ENCODE measurements at regions not wholly inside any gene's neighbourhood (a gene's known extent, or its start where the extent isn't known, plus 50 kb on each side); places are given as distances from the start of the nearest gene placed in this dataset.
"Not testable (repeated sequence)": the region's sequence is repeated elsewhere in the genome, so short reads cannot be mapped to it uniquely, and the experiment has no call there.

- H3K27ac ChIP-seq (ENCODE audit: low read depth in 2 of 2, low read length in 1 of 2) = no peak overlapping the region
- no peaks in the 10 kb centered on the region for H3K36me3 ChIP-seq (ENCODE audit: control insufficient read depth in 2 of 2, insufficient read depth in 2 of 2, low read length in 1 of 2)
- WGBS, 2 donors = 69 to 73% methylated on average over 2 of the region's 2 CpGs
- no peaks in the 10 kb centered on the region for H3K27me3 ChIP-seq (ENCODE audit: control insufficient read depth in 1 of 2, insufficient read depth in 2 of 2, low read length in 2 of 2)
- H3K4me3 ChIP-seq (ENCODE audit: low read depth in 1 of 2, low read length in 2 of 2) = no peak overlapping the region
- H3K9me3 ChIP-seq (ENCODE audit: control insufficient read depth in 2 of 2, insufficient read depth in 1 of 2, low read depth in 1 of 2, low read length in 1 of 2) = no peaks in the 10 kb centered on the region
- no peaks in the 10 kb centered on the region for H3K4me1 ChIP-seq (ENCODE audit: control insufficient read depth in 2 of 2, insufficient read depth in 2 of 2, low read length in 1 of 2)
These were observed 450.9 kb downstream of the GJA1 start for GRCh38 chr6:121886223-121886830.

GRCh38 chr6:121887724-121888123 lies 452.3 kb downstream of the GJA1 start:
- H3K9me3 ChIP-seq (ENCODE audit: control insufficient read depth in 2 of 2, insufficient read depth in 1 of 2, low read depth in 1 of 2, low read length in 1 of 2) = no peaks in the 10 kb centered on the region
- H3K27me3 ChIP-seq (ENCODE audit: control insufficient read depth in 1 of 2, insufficient read depth in 2 of 2, low read length in 2 of 2) = no peaks in the 10 kb centered on the region
- no peaks in the 10 kb centered on the region for H3K4me1 ChIP-seq (ENCODE audit: control insufficient read depth in 2 of 2, insufficient read depth in 2 of 2, low read length in 1 of 2)
- H3K4me3 ChIP-seq (ENCODE audit: low read depth in 1 of 2, low read length in 2 of 2) = no peak overlapping the region
- 85 to 87% methylated on average over 4 of the region's 4 CpGs for WGBS, 2 donors
- H3K36me3 ChIP-seq (ENCODE audit: control insufficient read depth in 2 of 2, insufficient read depth in 2 of 2, low read length in 1 of 2) = no peaks in the 10 kb centered on the region
- H3K27ac ChIP-seq (ENCODE audit: low read depth in 2 of 2, low read length in 1 of 2) = no peak overlapping the region

GRCh38 chr6:121890307-121890910 lies 455.0 kb downstream of the GJA1 start:
- Histone ChIP-seq H3K27ac (ENCODE audit: low read depth in 2 of 2, low read length in 1 of 2) (no peak overlapping the region), H3K9me3 (ENCODE audit: control insufficient read depth in 2 of 2, insufficient read depth in 1 of 2, low read depth in 1 of 2, low read length in 1 of 2) (no peaks in the 10 kb centered on the region), H3K4me1 (ENCODE audit: control insufficient read depth in 2 of 2, insufficient read depth in 2 of 2, low read length in 1 of 2) (no peaks in the 10 kb centered on the region), H3K36me3 (ENCODE audit: control insufficient read depth in 2 of 2, insufficient read depth in 2 of 2, low read length in 1 of 2) (no peaks in the 10 kb centered on the region), H3K27me3 (ENCODE audit: control insufficient read depth in 1 of 2, insufficient read depth in 2 of 2, low read length in 2 of 2) (no peaks in the 10 kb centered on the region), H3K4me3 (ENCODE audit: low read depth in 1 of 2, low read length in 2 of 2) (no peak overlapping the region)
- WGBS, 2 donors = 76 to 79% methylated on average over 2 of the region's 2 CpGs

- H3K36me3 ChIP-seq (ENCODE audit: control insufficient read depth in 2 of 2, insufficient read depth in 2 of 2, low read length in 1 of 2); H3K4me1 ChIP-seq (ENCODE audit: control insufficient read depth in 2 of 2, insufficient read depth in 2 of 2, low read length in 1 of 2); H3K4me3 ChIP-seq (ENCODE audit: low read depth in 1 of 2, low read length in 2 of 2); H3K9me3 ChIP-seq (ENCODE audit: control insufficient read depth in 2 of 2, insufficient read depth in 1 of 2, low read depth in 1 of 2, low read length in 1 of 2); H3K27me3 ChIP-seq (ENCODE audit: control insufficient read depth in 1 of 2, insufficient read depth in 2 of 2, low read length in 2 of 2); H3K27ac ChIP-seq (ENCODE audit: low read depth in 2 of 2, low read length in 1 of 2): not testable (repeated sequence)
- 62 to 63% methylated on average over 5 of the region's 5 CpGs for WGBS, 2 donors
These were observed 460.3 kb downstream of the GJA1 start for GRCh38 chr6:121895731-121896130.

- Histone ChIP-seq H3K36me3 (ENCODE audit: control insufficient read depth in 2 of 2, insufficient read depth in 2 of 2, low read length in 1 of 2) (no peaks in the 10 kb centered on the region), H3K4me1 (ENCODE audit: control insufficient read depth in 2 of 2, insufficient read depth in 2 of 2, low read length in 1 of 2) (no peaks in the 10 kb centered on the region), H3K4me3 (ENCODE audit: low read depth in 1 of 2, low read length in 2 of 2) (no peak overlapping the region), H3K27ac (ENCODE audit: low read depth in 2 of 2, low read length in 1 of 2) (no peak overlapping the region), H3K27me3 (ENCODE audit: control insufficient read depth in 1 of 2, insufficient read depth in 2 of 2, low read length in 2 of 2) (no peaks in the 10 kb centered on the region), H3K9me3 (ENCODE audit: control insufficient read depth in 2 of 2, insufficient read depth in 1 of 2, low read depth in 1 of 2, low read length in 1 of 2) (no peaks in the 10 kb centered on the region)
- WGBS, 2 donors = 38 to 61% methylated on average over 1 of the region's 1 CpG
These were observed 460.9 kb downstream of the GJA1 start for GRCh38 chr6:121896363-121896762.

- no peaks in the 10 kb centered on the region for H3K36me3 ChIP-seq (ENCODE audit: control insufficient read depth in 2 of 2, insufficient read depth in 2 of 2, low read length in 1 of 2)
- H3K27ac ChIP-seq (ENCODE audit: low read depth in 2 of 2, low read length in 1 of 2) = no peak overlapping the region
- H3K27me3 ChIP-seq (ENCODE audit: control insufficient read depth in 1 of 2, insufficient read depth in 2 of 2, low read length in 2 of 2) = no peaks in the 10 kb centered on the region
- no peak overlapping the region for H3K4me3 ChIP-seq (ENCODE audit: low read depth in 1 of 2, low read length in 2 of 2)
- WGBS, 2 donors = 49 to 62% methylated on average over 3 of the region's 3 CpGs
- H3K4me1 ChIP-seq (ENCODE audit: control insufficient read depth in 2 of 2, insufficient read depth in 2 of 2, low read length in 1 of 2) = no peaks in the 10 kb centered on the region
- no peaks in the 10 kb centered on the region for H3K9me3 ChIP-seq (ENCODE audit: control insufficient read depth in 2 of 2, insufficient read depth in 1 of 2, low read depth in 1 of 2, low read length in 1 of 2)
These were observed 461.3 kb downstream of the GJA1 start for GRCh38 chr6:121896771-121897170.

GRCh38 chr6:121897337-121897760 lies 461.9 kb downstream of the GJA1 start:
- Histone ChIP-seq H3K36me3 (ENCODE audit: control insufficient read depth in 2 of 2, insufficient read depth in 2 of 2, low read length in 1 of 2) (no peaks in the 10 kb centered on the region), H3K4me1 (ENCODE audit: control insufficient read depth in 2 of 2, insufficient read depth in 2 of 2, low read length in 1 of 2) (no peaks in the 10 kb centered on the region), H3K27me3 (ENCODE audit: control insufficient read depth in 1 of 2, insufficient read depth in 2 of 2, low read length in 2 of 2) (no peaks in the 10 kb centered on the region), H3K4me3 (ENCODE audit: low read depth in 1 of 2, low read length in 2 of 2) (no peak overlapping the region), H3K9me3 (ENCODE audit: control insufficient read depth in 2 of 2, insufficient read depth in 1 of 2, low read depth in 1 of 2, low read length in 1 of 2) (no peaks in the 10 kb centered on the region), H3K27ac (ENCODE audit: low read depth in 2 of 2, low read length in 1 of 2) (peak overlapping the region in 1 of 2 donors; percentile 59)
- 47 to 62% methylated on average over 1 of the region's 1 CpG for WGBS, 2 donors

GRCh38 chr6:121901432-121901831 lies 466.0 kb downstream of the GJA1 start:
- H3K9me3 ChIP-seq (ENCODE audit: control insufficient read depth in 2 of 2, insufficient read depth in 1 of 2, low read depth in 1 of 2, low read length in 1 of 2) = no peaks in the 10 kb centered on the region
- H3K27me3 ChIP-seq (ENCODE audit: control insufficient read depth in 1 of 2, insufficient read depth in 2 of 2, low read length in 2 of 2) = no peaks in the 10 kb centered on the region
- no peak overlapping the region for H3K4me3 ChIP-seq (ENCODE audit: low read depth in 1 of 2, low read length in 2 of 2)
- no peak overlapping the region for H3K27ac ChIP-seq (ENCODE audit: low read depth in 2 of 2, low read length in 1 of 2)
- H3K4me1 ChIP-seq (ENCODE audit: control insufficient read depth in 2 of 2, insufficient read depth in 2 of 2, low read length in 1 of 2) = no peaks in the 10 kb centered on the region
- H3K36me3 ChIP-seq (ENCODE audit: control insufficient read depth in 2 of 2, insufficient read depth in 2 of 2, low read length in 1 of 2) = no peaks in the 10 kb centered on the region

GRCh38 chr6:121904559-121904958 lies 469.1 kb downstream of the GJA1 start:
- Histone ChIP-seq H3K9me3 (ENCODE audit: control insufficient read depth in 2 of 2, insufficient read depth in 1 of 2, low read depth in 1 of 2, low read length in 1 of 2) (no peaks in the 10 kb centered on the region), H3K27me3 (ENCODE audit: control insufficient read depth in 1 of 2, insufficient read depth in 2 of 2, low read length in 2 of 2) (no peaks in the 10 kb centered on the region), H3K27ac (ENCODE audit: low read depth in 2 of 2, low read length in 1 of 2) (no peak overlapping the region), H3K4me1 (ENCODE audit: control insufficient read depth in 2 of 2, insufficient read depth in 2 of 2, low read length in 1 of 2) (no peaks in the 10 kb centered on the region), H3K4me3 (ENCODE audit: low read depth in 1 of 2, low read length in 2 of 2) (no peak overlapping the region), H3K36me3 (ENCODE audit: control insufficient read depth in 2 of 2, insufficient read depth in 2 of 2, low read length in 1 of 2) (no peaks in the 10 kb centered on the region)
- WGBS, 2 donors = 36 to 50% methylated on average over 4 of the region's 4 CpGs

- Histone ChIP-seq H3K9me3 (ENCODE audit: control insufficient read depth in 2 of 2, insufficient read depth in 1 of 2, low read depth in 1 of 2, low read length in 1 of 2) (peaks cover 0 to 4% of the 10 kb centered on the region in 2 donors), H3K36me3 (ENCODE audit: control insufficient read depth in 2 of 2, insufficient read depth in 2 of 2, low read length in 1 of 2) (no peaks in the 10 kb centered on the region), H3K4me1 (ENCODE audit: control insufficient read depth in 2 of 2, insufficient read depth in 2 of 2, low read length in 1 of 2) (no peaks in the 10 kb centered on the region), H3K4me3 (ENCODE audit: low read depth in 1 of 2, low read length in 2 of 2) (no peak overlapping the region), H3K27ac (ENCODE audit: low read depth in 2 of 2, low read length in 1 of 2) (no peak overlapping the region), H3K27me3 (ENCODE audit: control insufficient read depth in 1 of 2, insufficient read depth in 2 of 2, low read length in 2 of 2) (no peaks in the 10 kb centered on the region)
- 50 to 63% methylated on average over 1 of the region's 1 CpG for WGBS, 2 donors
These were observed 477.5 kb downstream of the GJA1 start for GRCh38 chr6:121912905-121913304.

Measured in esophagus (tissue), 2 donors.